Natural killer cell (primary cell): ENCODE measurements at regions not wholly inside any gene's neighbourhood (a gene's known extent, or its start where the extent isn't known, plus 50 kb on each side); places are given as distances from the start of the nearest gene placed in this dataset.
"Not testable (repeated sequence)": the region's sequence is repeated elsewhere in the genome, so short reads cannot be mapped to it uniquely, and the experiment has no call there.

Source experiments
- ATAC-seq, 3 donors: fragments of 150-1000 bp in 2 of 3; fragments of 200-7000 bp in 1 of 3; cut with Tn5 transposase; 1 replicate in 1 of 3; 2 replicates in 2 of 3; pipeline ENCODE4 v1.10.0; 2021; ENCODE audit warnings: mild to moderate bottlenecking in 2 of 3, moderate library complexity in 2 of 3
- DNase-seq, 2 donors: peaks; one replicate each; pipeline versions ENCODE4 v3.0.0 to v3.0.0-alpha.2; 2013 to 2021; ENCODE audit warnings: mixed read lengths in 1 of 2
- H3K27ac ChIP-seq: one replicate; pipeline ENCODE4 v1.5.1; 2013; ENCODE audit warnings: mild to moderate bottlenecking, low read length
- H3K27me3 ChIP-seq: one replicate; pipeline ENCODE4 v1.6.1; 2013; ENCODE audit warnings: low read length; ENCODE audit not compliant: control insufficient read depth, insufficient read depth
- H3K36me3 ChIP-seq: one replicate; pipeline ENCODE4 v1.6.1; 2013; ENCODE audit warnings: low read length; ENCODE audit not compliant: control insufficient read depth, insufficient read depth
- H3K4me1 ChIP-seq: one replicate; pipeline ENCODE4 v1.6.1; 2013; ENCODE audit warnings: low read length; ENCODE audit not compliant: control insufficient read depth, insufficient read depth
- H3K4me3 ChIP-seq: one replicate; pipeline ENCODE4 v1.5.1; 2013; ENCODE audit warnings: low read length
- H3K9me3 ChIP-seq: one replicate; pipeline ENCODE4 v1.6.1; 2013; ENCODE audit warnings: low read length; ENCODE audit not compliant: control insufficient read depth, insufficient read depth
- H3K27ac Mint-ChIP-seq, 2 donors: one replicate each; pipeline ENCODE4 v1.8.0; 2022; ENCODE audit warnings: mild to moderate bottlenecking in 2 of 2, mixed read lengths in 2 of 2, moderate library complexity in 1 of 2
- H3K27me3 Mint-ChIP-seq, 2 donors: one replicate each; pipeline ENCODE4 v1.8.0; 2022; ENCODE audit warnings: low read depth in 2 of 2, mixed read lengths in 2 of 2
- H3K36me3 Mint-ChIP-seq: one replicate; pipeline ENCODE4 v1.8.0; 2022; ENCODE audit warnings: mixed read lengths
- H3K4me1 Mint-ChIP-seq, 2 donors: one replicate each; pipeline ENCODE4 v1.8.0; 2022; ENCODE audit warnings: mixed read lengths in 2 of 2
- H3K4me3 Mint-ChIP-seq: one replicate; pipeline ENCODE4 v1.8.0; 2022; ENCODE audit warnings: mild to moderate bottlenecking, moderate library complexity, mixed read lengths
- H3K9me3 Mint-ChIP-seq, 2 donors: one replicate each; pipeline ENCODE4 v1.8.0; 2022; ENCODE audit warnings: mixed read lengths in 2 of 2
- WGBS: methylation state at CpG from one replicate; pipeline ENCODE4 v1.1.7; 2013; ENCODE audit warnings: missing lambda C conversion rate; ENCODE audit not compliant: insufficient coverage; 5-methylcytosine and 5-hydroxymethylcytosine counted together
- intact Hi-C: fragments of 100-400 bp; cut with micrococcal nuclease; formaldehyde crosslinking; loops from one replicate; pipeline ENCODE4 v1.14.2; 2022
- TF ChIP-seq, protein P1 (sequence below): fragments of 200-600 bp; IDR thresholded peaks from one replicate; pipeline ENCODE4 v1.8.0; 2022; ENCODE audit warnings: antibody characterized with exemption

DNA sequence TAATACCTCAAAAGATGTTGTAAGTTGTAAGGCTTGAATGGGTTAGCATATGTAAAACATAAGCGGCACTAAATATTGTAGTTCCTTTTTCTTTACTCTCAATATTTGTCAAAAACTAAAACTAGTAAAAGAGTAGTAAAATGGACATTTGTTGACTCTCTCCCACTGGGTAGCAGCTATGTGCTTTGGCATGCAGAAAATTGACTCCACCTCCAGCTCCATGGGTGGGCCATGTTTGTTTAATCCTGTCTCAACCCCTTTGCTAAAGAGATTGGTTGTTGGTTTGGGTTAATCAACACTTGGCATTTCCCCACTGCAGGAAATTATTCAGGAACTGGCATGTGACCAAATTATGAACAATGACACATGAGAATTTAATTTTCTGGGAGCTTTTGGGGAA is 114.8 kb downstream of the EOMES start:
- intact Hi-C loops: no loop called here
- H3K27ac ChIP-seq: no peak overlapping the region

DNA sequence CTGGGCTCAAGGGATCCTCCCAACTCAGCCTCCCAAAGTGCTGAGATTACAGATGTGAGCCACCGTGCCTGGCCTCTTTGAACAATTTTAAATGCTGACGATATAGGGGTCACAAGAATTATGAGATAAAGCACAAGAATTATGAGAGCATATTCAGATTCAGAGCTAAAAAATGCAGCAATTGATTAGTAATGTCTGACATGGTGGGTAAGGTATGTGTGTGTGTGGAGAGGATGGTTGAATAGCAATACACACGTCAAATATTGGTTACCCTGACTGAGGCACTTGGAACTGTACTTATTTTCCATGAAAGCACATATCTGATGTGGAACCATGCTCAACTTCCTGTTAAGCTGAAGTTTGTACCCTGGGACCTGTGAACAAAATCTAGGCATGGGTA is 115.6 kb downstream of the EOMES start:
- H3K4me3 ChIP-seq: no peak overlapping the region
- peaks cover 4 to 5% of the 10 kb centered on the region in 2 donors for H3K9me3 Mint-ChIP-seq
- no peak for DNase-seq
- TF ChIP-seq, protein P1, sequence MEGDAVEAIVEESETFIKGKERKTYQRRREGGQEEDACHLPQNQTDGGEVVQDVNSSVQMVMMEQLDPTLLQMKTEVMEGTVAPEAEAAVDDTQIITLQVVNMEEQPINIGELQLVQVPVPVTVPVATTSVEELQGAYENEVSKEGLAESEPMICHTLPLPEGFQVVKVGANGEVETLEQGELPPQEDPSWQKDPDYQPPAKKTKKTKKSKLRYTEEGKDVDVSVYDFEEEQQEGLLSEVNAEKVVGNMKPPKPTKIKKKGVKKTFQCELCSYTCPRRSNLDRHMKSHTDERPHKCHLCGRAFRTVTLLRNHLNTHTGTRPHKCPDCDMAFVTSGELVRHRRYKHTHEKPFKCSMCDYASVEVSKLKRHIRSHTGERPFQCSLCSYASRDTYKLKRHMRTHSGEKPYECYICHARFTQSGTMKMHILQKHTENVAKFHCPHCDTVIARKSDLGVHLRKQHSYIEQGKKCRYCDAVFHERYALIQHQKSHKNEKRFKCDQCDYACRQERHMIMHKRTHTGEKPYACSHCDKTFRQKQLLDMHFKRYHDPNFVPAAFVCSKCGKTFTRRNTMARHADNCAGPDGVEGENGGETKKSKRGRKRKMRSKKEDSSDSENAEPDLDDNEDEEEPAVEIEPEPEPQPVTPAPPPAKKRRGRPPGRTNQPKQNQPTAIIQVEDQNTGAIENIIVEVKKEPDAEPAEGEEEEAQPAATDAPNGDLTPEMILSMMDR: no peak
- no peaks in the 10 kb centered on the region for H3K36me3 ChIP-seq
- H3K4me1 ChIP-seq: no peaks in the 10 kb centered on the region
- no peaks in the 10 kb centered on the region for H3K4me1 Mint-ChIP-seq
- no peaks in the 10 kb centered on the region for H3K27me3 Mint-ChIP-seq
- H3K27me3 ChIP-seq: no peaks in the 10 kb centered on the region
- no peaks in the 10 kb centered on the region for H3K36me3 Mint-ChIP-seq
- peaks cover 5% of the 10 kb centered on the region for H3K9me3 ChIP-seq
- no peak overlapping the region for H3K27ac ChIP-seq
- WGBS: 82% methylated on average over 3 of the region's 3 CpGs
- no peak for ATAC-seq
- no peak overlapping the region for H3K4me3 Mint-ChIP-seq
- intact Hi-C loops: no loop called here
- H3K27ac Mint-ChIP-seq: no peak overlapping the region

More for the DNA sequence above, 114.8 kb downstream of the EOMES start:
- no peaks in the 10 kb centered on the region for H3K4me1 ChIP-seq
- Mint-ChIP-seq H3K4me1 (no peaks in the 10 kb centered on the region), H3K27me3 (no peaks in the 10 kb centered on the region), H3K4me3 (no peak overlapping the region), H3K36me3 (no peaks in the 10 kb centered on the region), H3K27ac (no peak overlapping the region), H3K9me3 (peaks cover under 1 to 3% of the 10 kb centered on the region in 2 donors)
- no peak for ATAC-seq
- H3K4me3 ChIP-seq: no peak overlapping the region
- WGBS: no CpG with 5 or more reads among the region's 1 CpG
- TF ChIP-seq, protein P1: no peak
- H3K27me3 ChIP-seq: no peaks in the 10 kb centered on the region
- H3K36me3 ChIP-seq: no peaks in the 10 kb centered on the region
- no peaks in the 10 kb centered on the region for H3K9me3 ChIP-seq
- DNase-seq: no peak

DNA sequence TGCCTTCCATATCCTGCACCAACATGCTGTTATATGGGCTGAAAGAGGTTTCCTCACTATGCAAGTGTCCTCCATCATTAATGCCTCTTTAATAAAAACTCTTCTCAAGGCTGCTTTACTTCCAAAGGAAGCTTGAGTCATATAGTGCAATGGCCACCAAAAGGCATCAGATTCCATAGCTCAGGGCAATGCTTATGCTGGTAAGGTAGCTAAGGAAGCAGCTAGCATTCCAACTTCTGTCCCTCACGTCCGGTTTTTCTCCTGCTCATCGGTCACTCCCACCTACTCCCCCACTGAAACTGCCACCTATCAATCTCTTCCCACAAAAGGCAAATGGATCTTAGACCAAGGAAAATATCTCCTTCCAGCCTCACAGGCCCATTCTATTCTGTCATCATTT is 117.1 kb upstream of the SLC4A7 start:
- H3K27ac ChIP-seq, H3K4me1 ChIP-seq, H3K36me3 Mint-ChIP-seq, intact Hi-C loops, ATAC-seq, H3K27me3 ChIP-seq, H3K4me3 Mint-ChIP-seq, DNase-seq, H3K36me3 ChIP-seq, H3K4me1 Mint-ChIP-seq, H3K4me3 ChIP-seq, H3K9me3 Mint-ChIP-seq, H3K27me3 Mint-ChIP-seq, H3K27ac Mint-ChIP-seq: not testable (repeated sequence)
- 99% methylated on average over 3 of the region's 3 CpGs for WGBS
- H3K9me3 ChIP-seq: peaks cover 18% of the 10 kb centered on the region

DNA sequence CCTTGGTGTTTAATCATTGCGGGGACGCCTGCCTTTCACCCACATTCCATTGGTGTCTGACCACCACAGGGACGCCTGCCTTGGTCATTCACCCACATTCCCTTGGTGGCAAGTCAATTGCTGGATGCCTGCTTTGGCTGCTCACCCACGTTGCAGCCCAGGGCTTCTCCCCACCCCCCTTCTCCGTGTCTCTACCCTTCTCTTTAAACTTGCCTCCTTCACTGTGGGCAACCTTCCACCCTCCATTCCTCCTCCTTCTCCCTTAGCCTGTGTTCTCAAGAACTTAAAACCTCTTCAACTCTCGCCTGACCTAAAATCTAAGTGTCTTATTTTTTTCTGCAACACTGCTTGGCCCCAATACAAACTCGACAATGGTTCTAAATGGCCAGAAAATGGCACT is 115.6 kb upstream of the SLC4A7 start:
- H3K4me3 ChIP-seq, H3K27me3 ChIP-seq, H3K4me1 Mint-ChIP-seq, H3K4me1 ChIP-seq, H3K27me3 Mint-ChIP-seq, H3K36me3 Mint-ChIP-seq, ATAC-seq, H3K36me3 ChIP-seq, intact Hi-C loops, H3K27ac Mint-ChIP-seq, DNase-seq, H3K4me3 Mint-ChIP-seq, H3K9me3 Mint-ChIP-seq, H3K27ac ChIP-seq: not testable (repeated sequence)
- peaks cover 18% of the 10 kb centered on the region for H3K9me3 ChIP-seq
- 92% methylated on average over 7 of the region's 7 CpGs for WGBS

DNA sequence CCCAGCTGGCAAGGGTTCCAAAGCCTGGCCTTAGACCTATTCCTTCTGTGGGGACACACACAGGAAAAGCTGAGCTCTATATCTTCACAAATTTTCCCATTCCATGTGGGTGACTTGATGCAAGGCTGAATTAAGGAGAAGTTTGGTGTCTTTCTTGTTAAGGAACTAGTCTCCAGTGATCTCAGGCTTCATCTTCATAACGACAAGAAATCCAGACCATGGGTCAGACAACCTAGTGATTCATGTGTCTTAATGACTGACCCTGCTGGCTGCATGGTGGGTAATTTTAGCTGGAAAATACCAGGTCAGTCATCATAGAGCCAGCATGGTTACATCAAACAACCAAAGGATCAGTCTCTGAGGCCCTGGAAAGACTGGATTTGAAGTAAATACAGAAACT is 112.7 kb upstream of the SLC4A7 start:
- H3K27me3 Mint-ChIP-seq: no peaks in the 10 kb centered on the region
- no peaks in the 10 kb centered on the region for H3K36me3 ChIP-seq
- TF ChIP-seq, protein P1: no peak
- no peaks in the 10 kb centered on the region for H3K36me3 Mint-ChIP-seq
- no peaks in the 10 kb centered on the region for H3K27me3 ChIP-seq
- H3K4me1 ChIP-seq: no peaks in the 10 kb centered on the region
- DNase-seq (no peak), ATAC-seq (no peak)
- no peak overlapping the region for H3K27ac ChIP-seq
- H3K9me3 ChIP-seq: peaks cover 17% of the 10 kb centered on the region
- H3K4me1 Mint-ChIP-seq: peaks cover 8 to 10% of the 10 kb centered on the region in 2 donors
- intact Hi-C loops: no loop called here
- H3K9me3 Mint-ChIP-seq: no peaks in the 10 kb centered on the region
- H3K4me3 ChIP-seq: no peak overlapping the region
- no peak overlapping the region for H3K4me3 Mint-ChIP-seq
- 80% methylated on average over 1 of the region's 1 CpG for WGBS
- H3K27ac Mint-ChIP-seq: no peak overlapping the region
